Endothelial cell of umbilical vein (primary cell): ENCODE measurements at regions not wholly inside any gene's neighbourhood (a gene's known extent, or its start where the extent isn't known, plus 50 kb on each side); places are given as distances from the start of the nearest gene placed in this dataset.

Experiments
- CTCF ChIP-seq, 2 donors: IDR thresholded peaks; 1 replicate in 1 of 2; 2 replicates in 1 of 2; pipeline ENCODE4 v1.5.1; 2011; ENCODE audit warnings: low read length in 2 of 2, mild to moderate bottlenecking in 2 of 2, moderate library complexity in 2 of 2, control low read depth in 1 of 2, inconsistent platforms in 1 of 2, low read depth in 1 of 2; ENCODE audit not compliant: insufficient read depth in 1 of 2; ENCODE audit errors: extremely low read depth in 1 of 2
- EZH2 ChIP-seq: IDR thresholded peaks from 2 replicates; pipeline ENCODE4 v1.6.1; 2012; ENCODE audit warnings: borderline replicate concordance, low read depth, mild to moderate bottlenecking, moderate library complexity, low read length, inconsistent platforms; ENCODE audit not compliant: severe bottlenecking
- GATA2 ChIP-seq: IDR thresholded peaks from 2 replicates; pipeline ENCODE4 v1.7.0; 2011; ENCODE audit warnings: low read depth, mild to moderate bottlenecking, moderate library complexity, mixed read lengths, low read length; ENCODE audit not compliant: insufficient read length, insufficient read depth
- JUN ChIP-seq: IDR thresholded peaks from 2 replicates; pipeline ENCODE4 v1.6.1; 2011; ENCODE audit warnings: borderline replicate concordance, low read depth; ENCODE audit not compliant: insufficient read length, insufficient read depth
- MAX ChIP-seq: IDR thresholded peaks from 2 replicates; pipeline ENCODE4 v1.6.1; 2011; ENCODE audit not compliant: insufficient read depth, insufficient read length
- POLR2A ChIP-seq: IDR thresholded peaks from 2 replicates; pipeline ENCODE4 v1.6.1; 2012; ENCODE audit warnings: low read depth, mild to moderate bottlenecking, control low read depth, low read length
- POLR2AphosphoS5 ChIP-seq: IDR thresholded peaks from 2 replicates; pipeline ENCODE4 v1.6.1; 2012; ENCODE audit warnings: low read depth, mild to moderate bottlenecking, control low read depth, low read length, moderate library complexity; ENCODE audit not compliant: insufficient read depth

- TF ChIP-seq POLR2AphosphoS5 (no peak), POLR2A (no peak), CTCF (IDR thresholded peaks at IDR 0.05; ENCODE audit: extremely low read depth in 1 of 2, insufficient read depth in 1 of 2, low read depth in 1 of 2, low read length in 2 of 2) (no peak), EZH2 (no peak), JUN (no peak), MAX (no peak), GATA2 (no peak)
Measured at GRCh38 chr20:53801609-53802370, 208.2 kb upstream of the ZNF217 start.
